Spleen (tissue), 11 donors: ENCODE measurements at regions not wholly inside any gene's neighbourhood (a gene's known extent, or its start where the extent isn't known, plus 50 kb on each side); places are given as distances from the start of the nearest gene placed in this dataset.

Experiments
- DNase-seq: peaks from one replicate; pipeline ENCODE4 v3.0.0-alpha.2; 2020
- H3K27ac ChIP-seq, 8 donors: fragments of 200-600 bp; sonication (generic) in 7 of 8; 1 replicate in 4 of 8; 2 replicates in 4 of 8; pipeline versions ENCODE4 v1.5.0 to v1.8.0; 2016 to 2021; ENCODE audit warnings: inconsistent platforms in 4 of 8, mild to moderate bottlenecking in 4 of 8, moderate library complexity in 1 of 8
- H3K27me3 ChIP-seq, 7 donors: fragments of 200-600 bp; sonication (generic) in 6 of 7; replicated peaks in 1 of 7; 1 replicate in 4 of 7; 2 replicates in 3 of 7; pipeline versions ENCODE4 v1.5.0 to v1.8.0; 2016 to 2021; ENCODE audit warnings: inconsistent platforms in 3 of 7, mild to moderate bottlenecking in 1 of 7
- H3K36me3 ChIP-seq, 6 donors: fragments of 200-600 bp; sonication (generic) in 5 of 6; 1 replicate in 4 of 6; 2 replicates in 2 of 6; pipeline versions ENCODE4 v1.5.0 to v1.8.0; 2016 to 2021; ENCODE audit warnings: inconsistent platforms in 2 of 6
- H3K4me1 ChIP-seq, 6 donors: fragments of 200-600 bp; sonication (generic) in 5 of 6; 1 replicate in 3 of 6; 2 replicates in 3 of 6; pipeline versions ENCODE4 v1.5.0 to v1.8.0; 2016 to 2021; ENCODE audit warnings: inconsistent platforms in 3 of 6
- H3K4me3 ChIP-seq, 8 donors: fragments of 200-600 bp; sonication (generic) in 7 of 8; 1 replicate in 4 of 8; 2 replicates in 4 of 8; pipeline versions ENCODE4 v1.5.0 to v1.8.0; 2016 to 2021; ENCODE audit warnings: inconsistent platforms in 4 of 8, mild to moderate bottlenecking in 4 of 8, moderate library complexity in 2 of 8
- H3K9me3 ChIP-seq, 8 donors: fragments of 200-600 bp; sonication (generic) in 7 of 8; 1 replicate in 4 of 8; 2 replicates in 4 of 8; pipeline versions ENCODE4 v1.5.0 to v1.8.0; 2016 to 2021; ENCODE audit warnings: inconsistent platforms in 4 of 8
- POLR2A ChIP-seq, 3 donors: fragments of 450-650 bp; IDR thresholded peaks; one replicate each; pipeline ENCODE4 v1.5.1; 2017; ENCODE audit warnings: antibody characterized with exemption in 3 of 3, mild to moderate bottlenecking in 1 of 3
- POLR2AphosphoS5 ChIP-seq, 3 donors: sonication (generic); formaldehyde crosslinking; IDR thresholded peaks; one replicate each; pipeline ENCODE4 v1.5.1; 2017; ENCODE audit warnings: antibody characterized with exemption in 3 of 3
- WGBS, 5 donors: extraction: QIAGEN DNeasy Blood & Tissue Kit in 3 of 5; methylation state at CpG; one replicate each; pipeline versions ENCODE4 v1.1.5 to v1.1.7; 2013 to 2018; 5-methylcytosine and 5-hydroxymethylcytosine counted together
- intact Hi-C: fragments of 100-400 bp; cut with DNase I; formaldehyde crosslinking; loops from one replicate; pipeline ENCODE4 v1.15.0; 2023; ENCODE audit warnings: low total_unique reads
- TF ChIP-seq, protein P1 (sequence below), 11 experiments: fragments of 200-600 bp in 7 of 11; fragments of 450-650 bp in 4 of 11; sonication (generic) in 4 of 11; IDR thresholded peaks in 8 of 11; conservative IDR thresholded peaks in 3 of 11; 1 replicate in 7 of 11; 2 replicates in 4 of 11; pipeline versions ENCODE4 v1.4.0 to v1.8.0; 2016 to 2021; ENCODE audit warnings: antibody characterized with exemption in 11 of 11, inconsistent platforms in 4 of 11, mild to moderate bottlenecking in 1 of 11
- donor health status: healthy with polysubstance abuse.
- donor health status: DM: no; HTN: no; CAD: no; lungs with moderate emphysema.
- donor health status: DM: no; HTN: no; CAD: no.
- donor health status: Bipolar disorder and iron deficiency.
- donor health status: healthy.
- donor health status: DM: no; HTN: no; CAD: no.
- donor health status: DM: yes; HTN: yes; CAD: no.

DNA sequence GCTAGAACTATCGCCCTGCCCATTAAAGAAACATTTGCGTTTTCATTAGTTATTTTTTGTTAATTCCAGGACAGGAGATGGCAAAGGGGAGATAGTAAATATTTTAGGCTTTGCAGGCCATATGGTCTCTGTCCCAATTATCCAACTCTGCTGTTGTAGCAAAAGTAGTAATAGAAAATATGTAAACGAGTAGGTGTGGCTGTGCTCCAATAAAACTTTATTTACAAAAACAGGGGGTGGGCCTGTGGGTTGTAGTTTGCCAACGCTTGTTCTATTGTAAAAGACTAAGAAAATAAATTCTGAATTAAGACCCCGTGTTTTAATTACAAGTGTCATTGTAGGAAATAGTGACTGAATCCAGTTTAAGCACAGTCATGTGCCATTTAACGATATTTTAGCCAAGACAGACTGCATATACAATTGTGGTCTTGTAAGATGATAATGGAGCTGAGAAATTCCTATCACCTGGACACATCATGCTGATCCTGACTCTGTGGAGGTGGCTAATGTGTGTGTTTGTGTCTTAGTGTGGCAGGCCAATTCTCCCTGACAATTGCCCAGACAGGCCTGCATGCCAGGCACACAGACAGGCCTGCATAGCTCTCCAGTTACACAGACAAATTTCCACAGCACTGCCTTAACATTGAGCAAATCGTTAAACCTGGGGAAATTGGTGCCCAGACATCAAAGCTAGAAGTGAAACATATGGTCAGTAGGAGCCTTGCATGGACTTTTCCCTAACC, 76.4 kb downstream of the SKA1 start:
- WGBS, 5 donors: 77 to 87% (median 84%) methylated on average over 7 of the region's 7 CpGs
- H3K36me3 ChIP-seq: no peaks in the 10 kb centered on the region
- H3K27me3 ChIP-seq: peaks cover 0 to 10% (median 0%) of the 10 kb centered on the region in 7 donors
- TF ChIP-seq, protein P1, sequence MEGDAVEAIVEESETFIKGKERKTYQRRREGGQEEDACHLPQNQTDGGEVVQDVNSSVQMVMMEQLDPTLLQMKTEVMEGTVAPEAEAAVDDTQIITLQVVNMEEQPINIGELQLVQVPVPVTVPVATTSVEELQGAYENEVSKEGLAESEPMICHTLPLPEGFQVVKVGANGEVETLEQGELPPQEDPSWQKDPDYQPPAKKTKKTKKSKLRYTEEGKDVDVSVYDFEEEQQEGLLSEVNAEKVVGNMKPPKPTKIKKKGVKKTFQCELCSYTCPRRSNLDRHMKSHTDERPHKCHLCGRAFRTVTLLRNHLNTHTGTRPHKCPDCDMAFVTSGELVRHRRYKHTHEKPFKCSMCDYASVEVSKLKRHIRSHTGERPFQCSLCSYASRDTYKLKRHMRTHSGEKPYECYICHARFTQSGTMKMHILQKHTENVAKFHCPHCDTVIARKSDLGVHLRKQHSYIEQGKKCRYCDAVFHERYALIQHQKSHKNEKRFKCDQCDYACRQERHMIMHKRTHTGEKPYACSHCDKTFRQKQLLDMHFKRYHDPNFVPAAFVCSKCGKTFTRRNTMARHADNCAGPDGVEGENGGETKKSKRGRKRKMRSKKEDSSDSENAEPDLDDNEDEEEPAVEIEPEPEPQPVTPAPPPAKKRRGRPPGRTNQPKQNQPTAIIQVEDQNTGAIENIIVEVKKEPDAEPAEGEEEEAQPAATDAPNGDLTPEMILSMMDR (IDR thresholded peaks at IDR 0.05 in 8 of 11, conservative IDR thresholded peaks at IDR 0.05 in 3 of 11): no peak
- no peak for TF ChIP-seq POLR2A (IDR thresholded peaks at IDR 0.05)
- TF ChIP-seq POLR2AphosphoS5 (IDR thresholded peaks at IDR 0.05): no peak
- no peak overlapping the region for H3K27ac ChIP-seq
- no peak overlapping the region for H3K4me3 ChIP-seq
- intact Hi-C loops: no loop called here
- DNase-seq: no peak
- H3K4me1 ChIP-seq: no peaks in the 10 kb centered on the region
- no peaks in the 10 kb centered on the region for H3K9me3 ChIP-seq

GRCh38 chr18:50453014-50453680, 78.3 kb downstream of the SKA1 start:
- peaks cover 0 to 10% (median 0%) of the 10 kb centered on the region in 7 donors for H3K27me3 ChIP-seq
- no peaks in the 10 kb centered on the region for H3K4me1 ChIP-seq
- no peaks in the 10 kb centered on the region for H3K9me3 ChIP-seq
- DNase-seq: no peak
- TF ChIP-seq POLR2A (IDR thresholded peaks at IDR 0.05): no peak
- TF ChIP-seq POLR2AphosphoS5 (IDR thresholded peaks at IDR 0.05): no peak
- TF ChIP-seq, protein P1 (IDR thresholded peaks at IDR 0.05 in 8 of 11, conservative IDR thresholded peaks at IDR 0.05 in 3 of 11): no peak
- intact Hi-C loops: no loop called here
- no peaks in the 10 kb centered on the region for H3K36me3 ChIP-seq
- 75 to 95% (median 84%) methylated on average over 1 of the region's 1 CpG for WGBS, 5 donors
- H3K4me3 ChIP-seq: no peak overlapping the region
- H3K27ac ChIP-seq: no peak overlapping the region

GRCh38 chr18:50453732-50454131, 78.9 kb downstream of the SKA1 start:
- intact Hi-C loops: no loop called here
- Histone ChIP-seq H3K27me3 (peaks cover 0 to 10% (median 0%) of the 10 kb centered on the region in 7 donors), H3K4me3 (no peak overlapping the region), H3K27ac (no peak overlapping the region), H3K4me1 (no peaks in the 10 kb centered on the region), H3K9me3 (no peaks in the 10 kb centered on the region), H3K36me3 (no peaks in the 10 kb centered on the region)
- no peak for DNase-seq
- TF ChIP-seq, protein P1 (IDR thresholded peaks at IDR 0.05 in 8 of 11, conservative IDR thresholded peaks at IDR 0.05 in 3 of 11): no peak
- TF ChIP-seq POLR2A (IDR thresholded peaks at IDR 0.05): no peak
- TF ChIP-seq POLR2AphosphoS5 (IDR thresholded peaks at IDR 0.05): no peak
- 83 to 94% (median 88%) methylated on average over 4 of the region's 4 CpGs for WGBS, 5 donors

DNA sequence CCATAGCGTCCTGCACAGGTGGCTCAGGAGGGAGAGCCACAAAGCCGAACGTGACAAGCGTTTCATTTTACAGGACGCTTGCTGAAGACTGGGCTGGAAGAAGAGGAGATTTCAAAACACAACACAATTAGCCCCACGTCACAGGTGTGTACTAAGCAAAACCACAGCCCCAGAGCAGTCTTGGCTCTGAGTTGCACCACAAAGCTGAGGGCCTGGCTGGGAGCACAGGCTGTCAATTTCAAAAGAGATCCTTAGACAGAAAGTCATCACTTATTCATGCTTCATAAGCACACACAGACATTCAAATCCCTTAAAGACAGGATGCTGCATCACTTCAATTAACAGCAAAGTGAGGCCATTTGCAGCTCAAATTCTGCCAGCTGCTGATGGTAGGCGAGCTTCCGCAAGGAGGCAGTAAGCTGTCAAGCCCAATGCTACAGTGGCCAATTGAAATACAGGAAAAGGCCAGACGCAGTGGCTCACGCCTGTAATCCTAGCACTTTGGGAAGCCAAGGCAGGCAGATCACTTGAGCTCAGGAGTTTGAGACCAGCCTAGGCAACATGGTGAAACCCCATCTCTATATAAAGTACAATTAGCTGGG, 79.6 kb downstream of the SKA1 start:
- peaks cover 0 to 10% (median 0%) of the 10 kb centered on the region in 7 donors for H3K27me3 ChIP-seq
- H3K9me3 ChIP-seq: no peaks in the 10 kb centered on the region
- no peaks in the 10 kb centered on the region for H3K4me1 ChIP-seq
- H3K4me3 ChIP-seq: no peak overlapping the region
- WGBS, 5 donors: 74 to 86% (median 82%) methylated on average over 10 of the region's 10 CpGs
- intact Hi-C loops: no loop called here
- no peaks in the 10 kb centered on the region for H3K36me3 ChIP-seq
- DNase-seq: no peak
- TF ChIP-seq, protein P1 (IDR thresholded peaks at IDR 0.05 in 8 of 11, conservative IDR thresholded peaks at IDR 0.05 in 3 of 11): no peak
- no peak for TF ChIP-seq POLR2A (IDR thresholded peaks at IDR 0.05)
- TF ChIP-seq POLR2AphosphoS5 (IDR thresholded peaks at IDR 0.05): no peak
- H3K27ac ChIP-seq: no peak overlapping the region
